Astrocyte (in vitro differentiated cells and primary cell): ENCODE measurements at regions not wholly inside any gene's neighbourhood (a gene's known extent, or its start where the extent isn't known, plus 50 kb on each side); places are given as distances from the start of the nearest gene placed in this dataset.

Source experiments
- EZH2 ChIP-seq: IDR thresholded peaks from 2 replicates; pipeline ENCODE4 v1.6.1; 2012; ENCODE audit warnings: mild to moderate bottlenecking, low read length, inconsistent platforms; ENCODE audit not compliant: insufficient read depth
- TF ChIP-seq, protein P1 (sequence below): IDR thresholded peaks from 2 replicates; pipeline ENCODE4 v1.5.1; 2011; ENCODE audit warnings: low read depth, mild to moderate bottlenecking, inconsistent platforms, low read length, moderate library complexity; ENCODE audit not compliant: insufficient read depth

DNA sequence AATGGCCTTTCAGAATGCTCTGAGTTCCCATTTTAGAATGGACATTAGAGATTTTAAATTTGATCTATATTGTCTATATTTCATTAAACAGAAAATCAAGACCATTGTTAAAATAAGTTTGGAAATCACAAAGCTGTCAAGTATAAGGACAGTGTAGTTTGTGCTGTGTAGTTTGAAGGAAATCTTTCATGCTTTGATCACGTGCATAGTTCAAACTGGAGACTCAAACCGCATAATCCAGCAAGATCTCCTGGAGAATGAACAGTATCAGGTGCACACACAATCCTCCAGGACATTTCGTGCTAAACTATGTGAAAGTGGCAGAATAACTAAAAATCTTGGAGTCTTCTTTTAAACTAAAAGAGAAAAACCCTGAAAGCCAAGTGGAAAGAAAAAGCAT, 60.8 kb upstream of the TBXT start:
- TF ChIP-seq, protein P1, sequence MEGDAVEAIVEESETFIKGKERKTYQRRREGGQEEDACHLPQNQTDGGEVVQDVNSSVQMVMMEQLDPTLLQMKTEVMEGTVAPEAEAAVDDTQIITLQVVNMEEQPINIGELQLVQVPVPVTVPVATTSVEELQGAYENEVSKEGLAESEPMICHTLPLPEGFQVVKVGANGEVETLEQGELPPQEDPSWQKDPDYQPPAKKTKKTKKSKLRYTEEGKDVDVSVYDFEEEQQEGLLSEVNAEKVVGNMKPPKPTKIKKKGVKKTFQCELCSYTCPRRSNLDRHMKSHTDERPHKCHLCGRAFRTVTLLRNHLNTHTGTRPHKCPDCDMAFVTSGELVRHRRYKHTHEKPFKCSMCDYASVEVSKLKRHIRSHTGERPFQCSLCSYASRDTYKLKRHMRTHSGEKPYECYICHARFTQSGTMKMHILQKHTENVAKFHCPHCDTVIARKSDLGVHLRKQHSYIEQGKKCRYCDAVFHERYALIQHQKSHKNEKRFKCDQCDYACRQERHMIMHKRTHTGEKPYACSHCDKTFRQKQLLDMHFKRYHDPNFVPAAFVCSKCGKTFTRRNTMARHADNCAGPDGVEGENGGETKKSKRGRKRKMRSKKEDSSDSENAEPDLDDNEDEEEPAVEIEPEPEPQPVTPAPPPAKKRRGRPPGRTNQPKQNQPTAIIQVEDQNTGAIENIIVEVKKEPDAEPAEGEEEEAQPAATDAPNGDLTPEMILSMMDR, result no peak
- TF ChIP-seq EZH2, result no peak
